ENCODE measurements at regions not wholly inside any gene's neighbourhood (a gene's known extent, or its start where the extent isn't known, plus 50 kb on each side); places are given as distances from the start of the nearest gene placed in this dataset.
A peak's percentile ranks its signal among the peaks of the same experiment; 100 is the strongest.

GRCh38 chr6:28658475-28659249 is 133.0 kb downstream of the GPX5 start:
- H3K27ac ChIP-seq, result no peak overlapping the region
- H3K27me3 ChIP-seq, result peaks cover 66% of the 10 kb centered on the region
- no peak for DNase-seq
- H3K36me3 ChIP-seq, result no peaks in the 10 kb centered on the region
- H3K4me1 ChIP-seq, result peaks cover 7% of the 10 kb centered on the region
- no peaks in the 10 kb centered on the region for H3K9me3 ChIP-seq
- no peak for ATAC-seq
- intact Hi-C loops (cut with DNase I), result no loop called here
- no peak for TF ChIP-seq CTCF (IDR thresholded peaks at IDR 0.05)
- peak overlapping the region; percentile 31 for H3K4me3 ChIP-seq

DNA sequence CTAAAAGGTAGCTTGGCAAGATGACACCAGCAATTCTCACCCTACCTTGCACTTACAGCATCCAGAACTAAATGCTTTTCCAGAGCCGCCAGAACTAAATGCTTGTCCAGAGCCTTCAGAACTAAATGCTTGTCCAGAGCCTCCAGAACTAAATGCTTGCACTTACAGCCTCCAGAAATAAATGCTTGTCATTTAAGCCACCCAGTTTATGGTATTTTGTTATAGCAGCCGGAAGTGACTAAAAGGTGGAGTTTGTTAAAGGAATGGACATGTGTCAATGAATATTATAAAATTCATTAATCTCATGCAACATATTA is 133.5 kb downstream of the GPX5 start:
- Histone ChIP-seq H3K4me3 (no peak overlapping the region), H3K9me3 (no peaks in the 10 kb centered on the region), H3K27me3 (peaks cover 62% of the 10 kb centered on the region), H3K27ac (no peak overlapping the region), H3K4me1 (peaks cover 7% of the 10 kb centered on the region), H3K36me3 (no peaks in the 10 kb centered on the region)
- no peak for TF ChIP-seq CTCF (IDR thresholded peaks at IDR 0.05)
- ATAC-seq (no peak), DNase-seq (no peak)
- intact Hi-C loops (cut with DNase I), result no loop called here

DNA sequence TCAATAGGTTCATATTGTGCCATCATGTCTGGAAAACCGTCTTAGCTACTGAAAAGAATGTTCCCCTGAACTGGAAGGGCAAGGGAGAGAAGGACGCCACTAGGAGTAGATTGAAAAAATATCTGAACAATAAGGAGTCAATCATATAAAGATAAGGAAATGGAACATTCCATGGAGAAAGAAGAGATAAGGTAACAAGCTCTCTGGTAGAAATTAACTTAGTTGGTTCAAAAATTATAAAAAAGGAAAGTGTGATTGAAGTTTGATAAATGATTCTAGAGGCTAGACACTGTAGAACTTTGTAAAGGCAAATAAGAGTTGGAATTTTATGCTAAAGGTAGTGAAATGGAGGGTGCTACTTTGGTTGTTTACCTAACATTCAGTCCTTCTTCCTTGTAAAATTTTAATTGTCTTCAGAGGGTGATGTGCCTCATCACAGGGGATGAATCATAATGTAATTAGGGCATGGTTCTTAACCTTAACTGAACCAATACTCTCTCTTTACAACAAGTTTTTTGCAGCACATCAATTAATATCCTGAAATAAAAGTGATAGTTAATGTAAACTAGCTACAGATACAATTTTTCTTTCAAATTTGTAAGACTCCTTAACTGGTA is 135.5 kb downstream of the GPX5 start:
- Histone ChIP-seq H3K9me3 (no peaks in the 10 kb centered on the region), H3K27me3 (peaks cover 42% of the 10 kb centered on the region), H3K4me3 (no peak overlapping the region), H3K36me3 (no peaks in the 10 kb centered on the region), H3K4me1 (peaks cover 7% of the 10 kb centered on the region), H3K27ac (no peak overlapping the region)
- DNase-seq, result no peak
- TF ChIP-seq CTCF (IDR thresholded peaks at IDR 0.05), result no peak
- intact Hi-C loops (cut with DNase I), result no loop called here
- ATAC-seq, result no peak

DNA sequence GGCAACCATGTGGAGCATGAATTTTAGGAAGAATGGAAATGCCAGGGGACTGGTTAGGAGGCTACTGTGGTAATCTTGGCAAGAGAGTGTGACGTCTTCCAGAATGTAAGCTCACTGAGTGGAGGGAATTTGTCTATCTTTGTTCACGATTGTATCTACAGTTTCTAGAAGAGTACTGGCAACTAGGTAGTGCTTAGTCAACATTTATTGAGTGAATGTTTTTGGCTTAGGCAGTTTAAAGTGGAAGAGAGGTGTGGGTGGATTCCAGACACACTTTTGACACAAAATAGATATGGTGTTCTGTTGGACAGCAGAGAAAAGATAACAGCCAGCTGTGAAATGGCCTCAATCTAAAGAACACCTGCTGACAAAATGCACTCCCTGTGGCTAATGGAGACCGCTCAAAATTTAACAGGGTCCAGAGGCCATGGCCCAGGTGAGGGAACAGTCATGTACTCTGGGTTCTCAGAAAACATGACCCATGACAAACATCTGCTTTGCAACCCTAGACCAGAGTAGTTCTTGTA is 139.3 kb downstream of the GPX5 start:
- Histone ChIP-seq H3K4me3 (no peak overlapping the region), H3K4me1 (no peaks in the 10 kb centered on the region), H3K27ac (no peak overlapping the region), H3K27me3 (peaks cover 5% of the 10 kb centered on the region), H3K9me3 (no peaks in the 10 kb centered on the region), H3K36me3 (no peaks in the 10 kb centered on the region)
- DNase-seq (no peak), ATAC-seq (no peak)
- intact Hi-C loops (cut with DNase I), result no loop called here
- no peak for TF ChIP-seq CTCF (IDR thresholded peaks at IDR 0.05)

- H3K36me3 ChIP-seq, result no peaks in the 10 kb centered on the region
- no peak overlapping the region for H3K4me3 ChIP-seq
- peaks cover 7% of the 10 kb centered on the region for H3K4me1 ChIP-seq
- no peaks in the 10 kb centered on the region for H3K9me3 ChIP-seq
- H3K27ac ChIP-seq, result no peak overlapping the region
- TF ChIP-seq CTCF (IDR thresholded peaks at IDR 0.05), result no peak
- ATAC-seq (no peak), DNase-seq (no peak)
- intact Hi-C loops (cut with DNase I), result no loop called here
- H3K27me3 ChIP-seq, result peaks cover 53% of the 10 kb centered on the region
Observed at GRCh38 chr6:28673417-28673786, 147.7 kb downstream of the GPX5 start.
